Activated gamma-delta T cell treated with anti-CD3 and anti-CD28 coated beads, Interleukin-2, amount 50 U/mL, for 16 hours (primary cell): ENCODE measurements at regions not wholly inside any gene's neighbourhood (a gene's known extent, or its start where the extent isn't known, plus 50 kb on each side); places are given as distances from the start of the nearest gene placed in this dataset.

Experiments used
- DNase-seq: peaks from one replicate; pipeline ENCODE4 v3.0.0-alpha.2; 2020; ENCODE audit warnings: low read depth

GRCh38 chr11:31903225-31904074, 92.3 kb upstream of the PAX6 start:
- no peak for DNase-seq

GRCh38 chr11:31902706-31903105, 91.6 kb upstream of the PAX6 start:
- DNase-seq: no peak

GRCh38 chr11:31895926-31896325, 84.8 kb upstream of the PAX6 start:
- DNase-seq: no peak

- no peak for DNase-seq
Observed at GRCh38 chr11:31887180-31887579, 76.1 kb upstream of the PAX6 start.

- no peak for DNase-seq
Observed at GRCh38 chr11:31884080-31884479, 73.0 kb upstream of the PAX6 start.

- DNase-seq: no peak
Observed at GRCh38 chr11:31883435-31883834, 72.3 kb upstream of the PAX6 start.

GRCh38 chr11:31882951-31883392, 71.8 kb upstream of the PAX6 start:
- no peak for DNase-seq

GRCh38 chr11:31881825-31882224, 70.7 kb upstream of the PAX6 start:
- DNase-seq: no peak

- DNase-seq: no peak
Observed at GRCh38 chr11:31879681-31880080, 68.6 kb upstream of the PAX6 start.

GRCh38 chr11:31877863-31878262, 66.7 kb upstream of the PAX6 start:
- DNase-seq: no peak

- DNase-seq: no peak
Observed at GRCh38 chr11:31877083-31877482, 66.0 kb upstream of the PAX6 start.

GRCh38 chr11:31875866-31876560, 64.9 kb upstream of the PAX6 start:
- no peak for DNase-seq

- no peak for DNase-seq
Observed at GRCh38 chr11:31874631-31875191, 63.6 kb upstream of the PAX6 start.

GRCh38 chr11:31873124-31873523, 62.0 kb upstream of the PAX6 start:
- no peak for DNase-seq

- no peak for DNase-seq
Observed at GRCh38 chr11:31872076-31872443, 60.9 kb upstream of the PAX6 start.

- DNase-seq: no peak
Observed at GRCh38 chr11:31871310-31872075, 60.4 kb upstream of the PAX6 start.

- no peak for DNase-seq
Observed at GRCh38 chr11:31870609-31871309, 59.6 kb upstream of the PAX6 start.

GRCh38 chr11:31869986-31870385, 58.9 kb upstream of the PAX6 start:
- no peak for DNase-seq

- no peak for DNase-seq
Observed at GRCh38 chr11:31865606-31866300, 54.6 kb upstream of the PAX6 start.

GRCh38 chr11:31863170-31863832, 52.2 kb upstream of the PAX6 start:
- DNase-seq: no peak

GRCh38 chr11:31861011-31861410, 49.9 kb upstream of the PAX6 start:
- DNase-seq: no peak
